ENCODE measurements at regions not wholly inside any gene's neighbourhood (a gene's known extent, or its start where the extent isn't known, plus 50 kb on each side); places are given as distances from the start of the nearest gene placed in this dataset.
"Not testable (repeated sequence)": the region's sequence is repeated elsewhere in the genome, so short reads cannot be mapped to it uniquely, and the experiment has no call there.

GRCh38 chr22:25398591-25399062, 165.8 kb upstream of the GRK3 start:
- TF ChIP-seq CTCF (IDR thresholded peaks at IDR 0.05; ENCODE audit: low read depth, low read length), result peak; percentile 8
- DNase-seq (ENCODE audit: low read depth), result peak; percentile 90
- H3K4me3 ChIP-seq (ENCODE audit: low read depth, low read length), result not testable (repeated sequence)

GRCh38 chr22:25399649-25400151, 164.8 kb upstream of the GRK3 start:
- peak; percentile 21 for DNase-seq (ENCODE audit: low read depth)
- no peak for TF ChIP-seq MAX (IDR thresholded peaks at IDR 0.05; ENCODE audit: low read depth, low read length)
- no peak for TF ChIP-seq POLR2A (IDR thresholded peaks at IDR 0.05; ENCODE audit: extremely low read depth, insufficient read length)
- no peak for TF ChIP-seq MYC (IDR thresholded peaks at IDR 0.05; ENCODE audit: low read depth, low read length)
- TF ChIP-seq CTCF (IDR thresholded peaks at IDR 0.05; ENCODE audit: low read depth, low read length), result no peak
- no peak overlapping the region for H3K4me3 ChIP-seq (ENCODE audit: low read depth, low read length)

GRCh38 chr22:25402160-25402500, 162.3 kb upstream of the GRK3 start:
- no peak for DNase-seq (ENCODE audit: low read depth)
- TF ChIP-seq MAX (IDR thresholded peaks at IDR 0.05; ENCODE audit: low read depth, low read length) (no peak), CTCF (IDR thresholded peaks at IDR 0.05; ENCODE audit: low read depth, low read length) (no peak), POLR2A (IDR thresholded peaks at IDR 0.05; ENCODE audit: extremely low read depth, insufficient read length) (no peak), MYC (IDR thresholded peaks at IDR 0.05; ENCODE audit: low read depth, low read length) (no peak)
- H3K4me3 ChIP-seq (ENCODE audit: low read depth, low read length), result no peak overlapping the region

- no peak for TF ChIP-seq MAX (IDR thresholded peaks at IDR 0.05; ENCODE audit: low read depth, low read length)
- TF ChIP-seq MYC (IDR thresholded peaks at IDR 0.05; ENCODE audit: low read depth, low read length), result no peak
- no peak for TF ChIP-seq POLR2A (IDR thresholded peaks at IDR 0.05; ENCODE audit: extremely low read depth, insufficient read length)
- no peak for TF ChIP-seq CTCF (IDR thresholded peaks at IDR 0.05; ENCODE audit: low read depth, low read length)
- no peak for DNase-seq (ENCODE audit: low read depth)
- H3K4me3 ChIP-seq (ENCODE audit: low read depth, low read length), result peak overlapping the region; percentile 89
Measured at GRCh38 chr22:25402501-25403283, 161.8 kb upstream of the GRK3 start.

GRCh38 chr22:25403284-25403810, 161.1 kb upstream of the GRK3 start:
- DNase-seq (ENCODE audit: low read depth), result peak; percentile 24
- no peak for TF ChIP-seq POLR2A (IDR thresholded peaks at IDR 0.05; ENCODE audit: extremely low read depth, insufficient read length)
- TF ChIP-seq MAX (IDR thresholded peaks at IDR 0.05; ENCODE audit: low read depth, low read length), result no peak
- TF ChIP-seq MYC (IDR thresholded peaks at IDR 0.05; ENCODE audit: low read depth, low read length), result no peak
- TF ChIP-seq CTCF (IDR thresholded peaks at IDR 0.05; ENCODE audit: low read depth, low read length), result no peak
- H3K4me3 ChIP-seq (ENCODE audit: low read depth, low read length), result peak overlapping the region; percentile 89
